ENCODE measurements at regions not wholly inside any gene's neighbourhood (a gene's known extent, or its start where the extent isn't known, plus 50 kb on each side); places are given as distances from the start of the nearest gene placed in this dataset.
A peak's percentile ranks its signal among the peaks of the same experiment; 100 is the strongest.

GRCh38 chr1:184215274-184215925, 163.9 kb downstream of the TSEN15 start:
- ATAC-seq (no peak), DNase-seq (ENCODE audit: low spot score) (no peak)

- ATAC-seq (no peak), DNase-seq (ENCODE audit: low spot score) (no peak)
Observed at GRCh38 chr1:184218458-184219075, 167.0 kb downstream of the TSEN15 start.

GRCh38 chr1:184219414-184219813, 167.4 kb upstream of the C1orf21 start:
- no peak for DNase-seq (ENCODE audit: low spot score)
- ATAC-seq, result no peak

- DNase-seq (ENCODE audit: low spot score) (no peak), ATAC-seq (no peak)
Observed at GRCh38 chr1:184219883-184220282, 166.9 kb upstream of the C1orf21 start.

GRCh38 chr1:184221087-184221486, 165.7 kb upstream of the C1orf21 start:
- ATAC-seq, result no peak
- no peak for DNase-seq (ENCODE audit: low spot score)

GRCh38 chr1:184222652-184223052, 164.2 kb upstream of the C1orf21 start:
- peak; percentile 98 for ATAC-seq
- peak; percentile 64 for DNase-seq (ENCODE audit: low spot score)

GRCh38 chr1:184223216-184223615, 163.6 kb upstream of the C1orf21 start:
- DNase-seq (ENCODE audit: low spot score), result no peak
- ATAC-seq, result peak; percentile 34

- no peak for ATAC-seq
- DNase-seq (ENCODE audit: low spot score), result no peak
Observed at GRCh38 chr1:184225283-184226099, 161.3 kb upstream of the C1orf21 start.

GRCh38 chr1:184226100-184226487, 160.7 kb upstream of the C1orf21 start:
- DNase-seq (ENCODE audit: low spot score), result no peak
- no peak for ATAC-seq

GRCh38 chr1:184228558-184228957, 158.3 kb upstream of the C1orf21 start:
- ATAC-seq, result no peak
- DNase-seq (ENCODE audit: low spot score), result no peak

- ATAC-seq (no peak), DNase-seq (ENCODE audit: low spot score) (no peak)
Observed at GRCh38 chr1:184237588-184237987, 149.2 kb upstream of the C1orf21 start.

- ATAC-seq, result no peak
- no peak for DNase-seq (ENCODE audit: low spot score)
Observed at GRCh38 chr1:184241446-184241845, 145.4 kb upstream of the C1orf21 start.

GRCh38 chr1:184242507-184242943, 144.3 kb upstream of the C1orf21 start:
- DNase-seq (ENCODE audit: low spot score) (no peak), ATAC-seq (peak; percentile 90)

GRCh38 chr1:184244962-184245361, 141.9 kb upstream of the C1orf21 start:
- DNase-seq (ENCODE audit: low spot score), result no peak
- no peak for ATAC-seq

- no peak for ATAC-seq
- no peak for DNase-seq (ENCODE audit: low spot score)
Observed at GRCh38 chr1:184247671-184248070, 139.2 kb upstream of the C1orf21 start.

GRCh38 chr1:184253921-184254320, 132.9 kb upstream of the C1orf21 start:
- ATAC-seq, result no peak
- DNase-seq (ENCODE audit: low spot score), result no peak

GRCh38 chr1:184254849-184255248, 132.0 kb upstream of the C1orf21 start:
- no peak for ATAC-seq
- no peak for DNase-seq (ENCODE audit: low spot score)

- DNase-seq (ENCODE audit: low spot score), result no peak
- ATAC-seq, result no peak
Observed at GRCh38 chr1:184255560-184255959, 131.3 kb upstream of the C1orf21 start.

GRCh38 chr1:184257873-184258272, 129.0 kb upstream of the C1orf21 start:
- DNase-seq (ENCODE audit: low spot score) (no peak), ATAC-seq (no peak)

- no peak for DNase-seq (ENCODE audit: low spot score)
- no peak for ATAC-seq
Observed at GRCh38 chr1:184258525-184258924, 128.3 kb upstream of the C1orf21 start.

- ATAC-seq (no peak), DNase-seq (ENCODE audit: low spot score) (no peak)
Observed at GRCh38 chr1:184260382-184260781, 126.4 kb upstream of the C1orf21 start.

GRCh38 chr1:184262109-184262508, 124.7 kb upstream of the C1orf21 start:
- no peak for DNase-seq (ENCODE audit: low spot score)
- ATAC-seq, result no peak
